Esophagus squamous epithelium (tissue), 4 donors: ENCODE measurements at regions not wholly inside any gene's neighbourhood (a gene's known extent, or its start where the extent isn't known, plus 50 kb on each side); places are given as distances from the start of the nearest gene placed in this dataset.

ENCODE experiments used
- POLR2A ChIP-seq, 4 donors: fragments of 450-650 bp; IDR thresholded peaks; one replicate each; pipeline ENCODE4 v1.6.1; 2017; ENCODE audit warnings: antibody characterized with exemption in 4 of 4, mild to moderate bottlenecking in 4 of 4, moderate library complexity in 3 of 4
- TF ChIP-seq, protein P1 (sequence below), 6 experiments: fragments of 450-650 bp in 4 of 6; fragments of 200-600 bp in 2 of 6; sonication (generic) in 2 of 6; IDR thresholded peaks; one replicate each; pipeline ENCODE4 v1.5.1; 2016 to 2019; ENCODE audit warnings: antibody characterized with exemption in 6 of 6, mild to moderate bottlenecking in 4 of 6, moderate library complexity in 4 of 6

DNA sequence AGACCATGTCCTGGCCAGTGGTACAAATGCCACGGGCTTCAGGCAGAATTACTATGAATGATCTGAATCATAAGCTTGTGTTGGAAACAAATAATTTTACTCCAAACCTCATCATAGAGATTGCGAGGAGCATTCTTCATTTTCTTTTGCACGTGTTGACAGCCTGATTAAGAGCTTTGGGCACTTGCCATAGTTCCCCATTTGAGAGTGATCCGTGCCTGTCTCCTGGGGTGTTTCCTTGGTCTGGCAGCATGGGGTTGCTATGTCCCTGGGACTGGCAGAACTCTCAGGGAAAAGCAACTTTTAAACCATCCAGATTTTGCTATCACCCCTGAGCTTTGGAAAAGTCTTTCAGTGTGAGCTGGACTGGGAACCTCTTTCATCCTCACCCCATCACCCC, 54.3 kb upstream of the KCNJ6 start:
- TF ChIP-seq POLR2A (IDR thresholded peaks at IDR 0.05): no peak
- TF ChIP-seq, protein P1, sequence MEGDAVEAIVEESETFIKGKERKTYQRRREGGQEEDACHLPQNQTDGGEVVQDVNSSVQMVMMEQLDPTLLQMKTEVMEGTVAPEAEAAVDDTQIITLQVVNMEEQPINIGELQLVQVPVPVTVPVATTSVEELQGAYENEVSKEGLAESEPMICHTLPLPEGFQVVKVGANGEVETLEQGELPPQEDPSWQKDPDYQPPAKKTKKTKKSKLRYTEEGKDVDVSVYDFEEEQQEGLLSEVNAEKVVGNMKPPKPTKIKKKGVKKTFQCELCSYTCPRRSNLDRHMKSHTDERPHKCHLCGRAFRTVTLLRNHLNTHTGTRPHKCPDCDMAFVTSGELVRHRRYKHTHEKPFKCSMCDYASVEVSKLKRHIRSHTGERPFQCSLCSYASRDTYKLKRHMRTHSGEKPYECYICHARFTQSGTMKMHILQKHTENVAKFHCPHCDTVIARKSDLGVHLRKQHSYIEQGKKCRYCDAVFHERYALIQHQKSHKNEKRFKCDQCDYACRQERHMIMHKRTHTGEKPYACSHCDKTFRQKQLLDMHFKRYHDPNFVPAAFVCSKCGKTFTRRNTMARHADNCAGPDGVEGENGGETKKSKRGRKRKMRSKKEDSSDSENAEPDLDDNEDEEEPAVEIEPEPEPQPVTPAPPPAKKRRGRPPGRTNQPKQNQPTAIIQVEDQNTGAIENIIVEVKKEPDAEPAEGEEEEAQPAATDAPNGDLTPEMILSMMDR (IDR thresholded peaks at IDR 0.05): no peak
